ENCODE measurements at regions not wholly inside any gene's neighbourhood (a gene's known extent, or its start where the extent isn't known, plus 50 kb on each side); places are given as distances from the start of the nearest gene placed in this dataset.

GRCh38 chr13:76449716-76450115, 436.5 kb downstream of the KCTD12 start:
- no peak for FAIRE-seq

GRCh38 chr13:76446191-76446590, 440.0 kb downstream of the KCTD12 start:
- intact Hi-C loops (cut with micrococcal nuclease) = no loop called here
- FAIRE-seq (no peak), DNase-seq (ENCODE audit: low read depth, low spot score) (no peak)
- Histone ChIP-seq H3K9ac (replicated peaks; ENCODE audit: extremely low read depth, insufficient read depth, low read length) (no peak overlapping the region), H3K4me1 (ENCODE audit: control insufficient read depth, extremely low read depth, insufficient read depth, low read length) (no peaks in the 10 kb centered on the region), H3K36me3 (ENCODE audit: control insufficient read depth in 2 of 2, extremely low read depth in 1 of 2, insufficient read depth in 2 of 2, low read length in 2 of 2) (no peaks in the 10 kb centered on the region), H3K27ac (ENCODE audit: insufficient read depth, low read depth, low read length) (no peak overlapping the region), H3K4me2 (ENCODE audit: insufficient read depth, low read length) (no peak overlapping the region), H2AFZ (ENCODE audit: low read depth, low read length) (no peak overlapping the region), H4K20me1 (replicated peaks; ENCODE audit: control insufficient read depth, extremely low read depth, insufficient read depth, low read length) (no peaks in the 10 kb centered on the region), H3K4me3 (replicated peaks in 1 of 3; ENCODE audit: insufficient read depth in 1 of 3, low read depth in 1 of 3, low read length in 3 of 3) (no peak overlapping the region), H3K9me1 (replicated peaks; ENCODE audit: control insufficient read depth, extremely low read depth, insufficient read depth, low read length) (no peaks in the 10 kb centered on the region), H3K9me3 (replicated peaks; ENCODE audit: control insufficient read depth, insufficient read depth, low read length) (no peaks in the 10 kb centered on the region), H3K79me2 (ENCODE audit: control insufficient read depth, insufficient read depth, low read length) (no peaks in the 10 kb centered on the region), H3K27me3 (ENCODE audit: control insufficient read depth in 2 of 2, insufficient read depth in 2 of 2, low read length in 2 of 2) (no peaks in the 10 kb centered on the region)
- ChIA-PET CTCF (interaction anchor here (0.8 kb wide), 1 partner anchor 10 kb away, joined by 3 read pairs; no protein-coding TSS in a partner anchor), POLR2A (no interaction called here)
- no peak for TF ChIP-seq POLR2A (IDR thresholded peaks at IDR 0.05; ENCODE audit: low read depth, low read length)
- no peak for TF ChIP-seq CTCF (IDR thresholded peaks at IDR 0.05; ENCODE audit: extremely low read depth in 1 of 2, insufficient read depth in 1 of 2, low read depth in 1 of 2, low read length in 2 of 2)
- no peak for TF ChIP-seq MAX (IDR thresholded peaks at IDR 0.05; ENCODE audit: insufficient read depth, insufficient read length)
- TF ChIP-seq MYC (IDR thresholded peaks at IDR 0.05; ENCODE audit: low read depth, low read length) = no peak
- TF ChIP-seq JUN (IDR thresholded peaks at IDR 0.05; ENCODE audit: borderline replicate concordance, insufficient read depth, insufficient read length, low read depth) = no peak
- no peak for TF ChIP-seq FOS (IDR thresholded peaks at IDR 0.05; ENCODE audit: borderline replicate concordance, insufficient read depth, low read length)
- no peak for TF ChIP-seq GATA2 (IDR thresholded peaks at IDR 0.05; ENCODE audit: insufficient read depth, insufficient read length, low read depth, low read length)
- TF ChIP-seq POLR2AphosphoS5 (IDR thresholded peaks at IDR 0.05; ENCODE audit: insufficient read depth, low read depth, low read length) = no peak
- no peak for TF ChIP-seq EZH2 (IDR thresholded peaks at IDR 0.05; ENCODE audit: borderline replicate concordance, low read depth, low read length, severe bottlenecking)
- dilution Hi-C loops (cut with MboI; ENCODE audit: extremely low pct_ligation_motif_present, low sequenced_read_pairs) = no loop called here
- no TSS peak for BruUV-seq (replicated peaks)

More at GRCh38 chr13:76449716-76450115, 436.5 kb downstream of the KCTD12 start:
- Histone ChIP-seq H3K9me3 (replicated peaks; ENCODE audit: control insufficient read depth, insufficient read depth, low read length) (no peaks in the 10 kb centered on the region), H3K4me3 (replicated peaks in 1 of 3; ENCODE audit: insufficient read depth in 1 of 3, low read depth in 1 of 3, low read length in 3 of 3) (no peak overlapping the region), H3K4me1 (ENCODE audit: control insufficient read depth, extremely low read depth, insufficient read depth, low read length) (no peaks in the 10 kb centered on the region), H4K20me1 (replicated peaks; ENCODE audit: control insufficient read depth, extremely low read depth, insufficient read depth, low read length) (no peaks in the 10 kb centered on the region), H3K4me2 (ENCODE audit: insufficient read depth, low read length) (no peak overlapping the region), H3K79me2 (ENCODE audit: control insufficient read depth, insufficient read depth, low read length) (no peaks in the 10 kb centered on the region), H3K27ac (ENCODE audit: insufficient read depth, low read depth, low read length) (no peak overlapping the region), H3K36me3 (ENCODE audit: control insufficient read depth in 2 of 2, extremely low read depth in 1 of 2, insufficient read depth in 2 of 2, low read length in 2 of 2) (no peaks in the 10 kb centered on the region), H3K27me3 (ENCODE audit: control insufficient read depth in 2 of 2, insufficient read depth in 2 of 2, low read length in 2 of 2) (no peaks in the 10 kb centered on the region), H3K9me1 (replicated peaks; ENCODE audit: control insufficient read depth, extremely low read depth, insufficient read depth, low read length) (no peaks in the 10 kb centered on the region), H2AFZ (ENCODE audit: low read depth, low read length) (no peak overlapping the region), H3K9ac (replicated peaks; ENCODE audit: extremely low read depth, insufficient read depth, low read length) (no peak overlapping the region)
- intact Hi-C loops (cut with micrococcal nuclease) (no loop called here), dilution Hi-C loops (cut with MboI; ENCODE audit: extremely low pct_ligation_motif_present, low sequenced_read_pairs) (no loop called here)
- no peak for DNase-seq (ENCODE audit: low read depth, low spot score)
- ChIA-PET POLR2A (no interaction called here), CTCF (no interaction called here)
- no TSS peak for BruUV-seq (replicated peaks)
- TF ChIP-seq MYC (IDR thresholded peaks at IDR 0.05; ENCODE audit: low read depth, low read length) = no peak
- no peak for TF ChIP-seq POLR2AphosphoS5 (IDR thresholded peaks at IDR 0.05; ENCODE audit: insufficient read depth, low read depth, low read length)
- TF ChIP-seq GATA2 (IDR thresholded peaks at IDR 0.05; ENCODE audit: insufficient read depth, insufficient read length, low read depth, low read length) = no peak
- no peak for TF ChIP-seq CTCF (IDR thresholded peaks at IDR 0.05; ENCODE audit: extremely low read depth in 1 of 2, insufficient read depth in 1 of 2, low read depth in 1 of 2, low read length in 2 of 2)
- no peak for TF ChIP-seq FOS (IDR thresholded peaks at IDR 0.05; ENCODE audit: borderline replicate concordance, insufficient read depth, low read length)

All from endothelial cell of umbilical vein (primary cell).